CD14-positive monocyte (primary cell): ENCODE measurements at regions not wholly inside any gene's neighbourhood (a gene's known extent, or its start where the extent isn't known, plus 50 kb on each side); places are given as distances from the start of the nearest gene placed in this dataset.

Source experiments
- DNase-seq, 3 donors: peaks; one replicate each; pipeline ENCODE4 v3.0.0-alpha.2; 2011 to 2022
- H2AFZ ChIP-seq: 2 replicates; pipeline ENCODE4 v1.6.0; 2012; ENCODE audit warnings: mild to moderate bottlenecking, low read depth, low read length, inconsistent platforms; ENCODE audit not compliant: insufficient read depth, poor library complexity, severe bottlenecking
- H3K27ac ChIP-seq, 2 donors: 1 replicate in 1 of 2; 2 replicates in 1 of 2; pipeline ENCODE4 v1.5.1; 2012 to 2013; ENCODE audit warnings: low read length in 2 of 2, control low read depth in 1 of 2, inconsistent platforms in 1 of 2, low read depth in 1 of 2, mild to moderate bottlenecking in 1 of 2
- H3K27me3 ChIP-seq, 2 donors: one replicate each; pipeline versions ENCODE4 v1.6.0 to v1.6.1; 2011 to 2013; ENCODE audit warnings: low read length in 2 of 2; ENCODE audit not compliant: control insufficient read depth in 2 of 2, insufficient read depth in 2 of 2
- H3K36me3 ChIP-seq, 2 donors: replicated peaks in 1 of 2; 1 replicate in 1 of 2; 2 replicates in 1 of 2; pipeline versions ENCODE4 v1.5.1 to v1.6.1; 2012 to 2013; ENCODE audit warnings: low read length in 2 of 2, control low read depth in 1 of 2, inconsistent platforms in 1 of 2, mild to moderate bottlenecking in 1 of 2; ENCODE audit not compliant: insufficient read depth in 2 of 2, control insufficient read depth in 1 of 2
- H3K4me1 ChIP-seq, 2 donors: 1 replicate in 1 of 2; 2 replicates in 1 of 2; pipeline versions ENCODE4 v1.5.1 to v1.6.1; 2012 to 2013; ENCODE audit warnings: low read length in 2 of 2, control low read depth in 1 of 2, inconsistent platforms in 1 of 2, mild to moderate bottlenecking in 1 of 2, moderate library complexity in 1 of 2; ENCODE audit not compliant: insufficient read depth in 2 of 2, control insufficient read depth in 1 of 2
- H3K4me2 ChIP-seq: replicated peaks from 2 replicates; pipeline ENCODE3; 2012; ENCODE audit warnings: low read length, moderate library complexity, mild to moderate bottlenecking; ENCODE audit not compliant: poor library complexity, severe bottlenecking; ENCODE audit errors: extremely low read depth
- H3K4me3 ChIP-seq, 3 experiments: fragments of 200-600 bp in 1 of 3; sonication (generic) in 1 of 3; replicated peaks in 1 of 3; 1 replicate in 2 of 3; 2 replicates in 1 of 3; pipeline ENCODE4 v1.5.1; 2011 to 2013; ENCODE audit warnings: low read length in 3 of 3, mild to moderate bottlenecking in 3 of 3, control low read depth in 2 of 3, low read depth in 2 of 3, inconsistent platforms in 1 of 3, moderate library complexity in 1 of 3
- H3K79me2 ChIP-seq: 2 replicates; pipeline ENCODE4 v1.6.0; 2012; ENCODE audit warnings: mild to moderate bottlenecking, control low read depth, inconsistent platforms, low read length, moderate library complexity; ENCODE audit not compliant: insufficient read depth
- H3K9ac ChIP-seq: 2 replicates; pipeline ENCODE4 v1.6.0; 2017; ENCODE audit warnings: low read length, mild to moderate bottlenecking; ENCODE audit not compliant: insufficient read depth, poor library complexity, severe bottlenecking
- H3K9me3 ChIP-seq, 2 donors: replicated peaks in 1 of 2; 1 replicate in 1 of 2; 2 replicates in 1 of 2; pipeline versions ENCODE4 v1.5.1 to v1.6.1; 2012 to 2013; ENCODE audit warnings: low read length in 2 of 2, control low read depth in 1 of 2; ENCODE audit not compliant: control insufficient read depth in 1 of 2, insufficient read depth in 1 of 2
- H4K20me1 ChIP-seq: 2 replicates; pipeline ENCODE4 v1.6.0; 2012; ENCODE audit warnings: mild to moderate bottlenecking, low read length, control low read depth, moderate library complexity; ENCODE audit not compliant: insufficient read depth
- H3K27ac Mint-ChIP-seq, 7 donors: one replicate each; pipeline ENCODE4 v1.8.0; 2020; ENCODE audit warnings: mild to moderate bottlenecking in 7 of 7, mixed read lengths in 7 of 7, moderate library complexity in 6 of 7, inconsistent platforms in 2 of 7
- H3K27me3 Mint-ChIP-seq, 3 donors: one replicate each; pipeline ENCODE4 v1.8.0; 2021 to 2022; ENCODE audit warnings: low read depth in 3 of 3, mild to moderate bottlenecking in 3 of 3, mixed read lengths in 3 of 3, moderate library complexity in 3 of 3, inconsistent platforms in 1 of 3
- H3K36me3 Mint-ChIP-seq, 2 donors: one replicate each; pipeline ENCODE4 v1.8.0; 2020; ENCODE audit warnings: mixed read lengths in 2 of 2, inconsistent platforms in 1 of 2, mild to moderate bottlenecking in 1 of 2
- H3K4me1 Mint-ChIP-seq: one replicate; pipeline ENCODE4 v1.8.0; 2020; ENCODE audit warnings: mild to moderate bottlenecking, mixed read lengths
- H3K4me3 Mint-ChIP-seq, 2 donors: one replicate each; pipeline ENCODE4 v1.8.0; 2020; ENCODE audit warnings: mild to moderate bottlenecking in 2 of 2, mixed read lengths in 2 of 2, moderate library complexity in 1 of 2
- H3K9me3 Mint-ChIP-seq, 7 donors: one replicate each; pipeline ENCODE4 v1.8.0; 2020 to 2022; ENCODE audit warnings: mixed read lengths in 7 of 7, mild to moderate bottlenecking in 6 of 7, moderate library complexity in 6 of 7, inconsistent platforms in 2 of 7
- CTCF ChIP-seq: fragments of 200-600 bp; IDR thresholded peaks from one replicate; pipeline ENCODE4 v1.8.0; 2022; ENCODE audit warnings: antibody characterized with exemption, mild to moderate bottlenecking
- WGBS: methylation state at CpG from one replicate; pipeline ENCODE4 v1.1.5; 2013; ENCODE audit warnings: missing lambda C conversion rate; ENCODE audit not compliant: insufficient coverage; 5-methylcytosine and 5-hydroxymethylcytosine counted together
- intact Hi-C, 2 donors: fragments of 100-400 bp; cut with micrococcal nuclease; formaldehyde crosslinking; loops; one replicate each; pipeline versions ENCODE4 v1.15.0 to v1.15.1; 2023

- Histone ChIP-seq H3K9me3 (peaks cover 13 to 18% of the 10 kb centered on the region in 2 donors), H4K20me1 (no peaks in the 10 kb centered on the region), H3K36me3 (no peaks in the 10 kb centered on the region), H3K4me1 (no peaks in the 10 kb centered on the region), H3K79me2 (no peaks in the 10 kb centered on the region), H3K27me3 (no peaks in the 10 kb centered on the region), H3K9ac (no peak overlapping the region), H3K27ac (no peak overlapping the region), H3K4me2 (no peak overlapping the region), H2AFZ (no peak overlapping the region), H3K4me3 (no peak overlapping the region)
- intact Hi-C loops = no loop called here
- Mint-ChIP-seq H3K9me3 (peaks cover 10 to 33% (median 13%) of the 10 kb centered on the region in 7 donors), H3K27me3 (no peaks in the 10 kb centered on the region), H3K27ac (no peak overlapping the region), H3K36me3 (no peaks in the 10 kb centered on the region), H3K4me3 (no peak overlapping the region), H3K4me1 (no peaks in the 10 kb centered on the region)
- no peak for DNase-seq
- WGBS = 90% methylated on average over 7 of the region's 7 CpGs
- TF ChIP-seq CTCF = no peak
Observed at GRCh38 chr1:193926956-193927355, 740.5 kb upstream of the B3GALT2 start.

GRCh38 chr1:193919827-193920226 lies 733.4 kb upstream of the B3GALT2 start:
- Histone ChIP-seq H3K27me3 (no peaks in the 10 kb centered on the region), H3K27ac (no peak overlapping the region), H3K4me3 (no peak overlapping the region), H3K9me3 (peaks cover 5 to 7% of the 10 kb centered on the region in 2 donors), H4K20me1 (no peaks in the 10 kb centered on the region), H3K79me2 (no peaks in the 10 kb centered on the region), H3K4me2 (no peak overlapping the region), H3K4me1 (no peaks in the 10 kb centered on the region), H3K9ac (no peak overlapping the region), H3K36me3 (no peaks in the 10 kb centered on the region), H2AFZ (no peak overlapping the region)
- H3K4me3 Mint-ChIP-seq = no peak overlapping the region
- no peaks in the 10 kb centered on the region for H3K27me3 Mint-ChIP-seq
- peaks cover 5 to 17% (median 9%) of the 10 kb centered on the region in 7 donors for H3K9me3 Mint-ChIP-seq
- no peak overlapping the region for H3K27ac Mint-ChIP-seq
- H3K36me3 Mint-ChIP-seq = no peaks in the 10 kb centered on the region
- intact Hi-C loops = no loop called here
- no peak for TF ChIP-seq CTCF
- WGBS = no CpG with 5 or more reads among the region's 1 CpG
- no peaks in the 10 kb centered on the region for H3K4me1 Mint-ChIP-seq
- no peak for DNase-seq
